Mucosa of rectum (tissue), 2 donors: ENCODE measurements at regions not wholly inside any gene's neighbourhood (a gene's known extent, or its start where the extent isn't known, plus 50 kb on each side); places are given as distances from the start of the nearest gene placed in this dataset.

ENCODE experiments used
- H3K27ac ChIP-seq, 2 donors: one replicate each; pipeline ENCODE4 v1.7.0; 2013; ENCODE audit warnings: inconsistent platforms in 2 of 2, low read depth in 2 of 2, low read length in 2 of 2
- H3K27me3 ChIP-seq, 2 donors: one replicate each; pipeline ENCODE4 v1.7.0; 2013; ENCODE audit warnings: low read length in 2 of 2; ENCODE audit not compliant: control insufficient read depth in 2 of 2, insufficient read depth in 2 of 2
- H3K36me3 ChIP-seq, 2 donors: one replicate each; pipeline ENCODE4 v1.7.0; 2013; ENCODE audit warnings: low read length in 2 of 2; ENCODE audit not compliant: control insufficient read depth in 2 of 2, insufficient read depth in 2 of 2
- H3K4me1 ChIP-seq, 2 donors: one replicate each; pipeline ENCODE4 v1.7.0; 2013; ENCODE audit warnings: low read length in 2 of 2, mild to moderate bottlenecking in 1 of 2; ENCODE audit not compliant: control insufficient read depth in 2 of 2, insufficient read depth in 2 of 2
- H3K4me3 ChIP-seq, 2 donors: one replicate each; pipeline ENCODE4 v1.7.0; 2013; ENCODE audit warnings: low read length in 2 of 2
- H3K9ac ChIP-seq, 2 donors: one replicate each; pipeline ENCODE4 v1.7.0; 2013; ENCODE audit warnings: low read length in 2 of 2, low read depth in 1 of 2, mild to moderate bottlenecking in 1 of 2
- H3K9me3 ChIP-seq, 2 donors: one replicate each; pipeline ENCODE4 v1.7.0; 2013; ENCODE audit warnings: low read length in 2 of 2; ENCODE audit not compliant: control insufficient read depth in 2 of 2
- donor health status: healthy.
- donor health status: Normal muscosa, but diverticular disease.

GRCh38 chr9:82331079-82331478 is 342.5 kb downstream of the SPATA31D1 start:
- H3K4me3 ChIP-seq = no peak overlapping the region
- no peaks in the 10 kb centered on the region for H3K36me3 ChIP-seq
- no peaks in the 10 kb centered on the region for H3K27me3 ChIP-seq
- no peak overlapping the region for H3K9ac ChIP-seq
- H3K4me1 ChIP-seq = no peaks in the 10 kb centered on the region
- H3K9me3 ChIP-seq = no peaks in the 10 kb centered on the region
- no peak overlapping the region for H3K27ac ChIP-seq

GRCh38 chr9:82332018-82332773 is 343.6 kb downstream of the SPATA31D1 start:
- H3K4me3 ChIP-seq = no peak overlapping the region
- H3K36me3 ChIP-seq = no peaks in the 10 kb centered on the region
- no peak overlapping the region for H3K27ac ChIP-seq
- no peaks in the 10 kb centered on the region for H3K9me3 ChIP-seq
- no peaks in the 10 kb centered on the region for H3K4me1 ChIP-seq
- H3K9ac ChIP-seq = no peak overlapping the region
- no peaks in the 10 kb centered on the region for H3K27me3 ChIP-seq

- Histone ChIP-seq H3K9ac (no peak overlapping the region), H3K36me3 (no peaks in the 10 kb centered on the region)
Measured at GRCh38 chr9:82332774-82333152, 344.2 kb downstream of the SPATA31D1 start.

GRCh38 chr9:82333671-82334070 is 345.1 kb downstream of the SPATA31D1 start:
- Histone ChIP-seq H3K9me3 (no peaks in the 10 kb centered on the region), H3K9ac (no peak overlapping the region), H3K27me3 (no peaks in the 10 kb centered on the region), H3K4me1 (no peaks in the 10 kb centered on the region), H3K36me3 (no peaks in the 10 kb centered on the region), H3K27ac (no peak overlapping the region), H3K4me3 (no peak overlapping the region)

More at GRCh38 chr9:82332774-82333152, 344.2 kb downstream of the SPATA31D1 start:
- Histone ChIP-seq H3K27me3 (no peaks in the 10 kb centered on the region), H3K9me3 (no peaks in the 10 kb centered on the region), H3K27ac (no peak overlapping the region), H3K4me1 (no peaks in the 10 kb centered on the region), H3K4me3 (no peak overlapping the region)

GRCh38 chr9:82334286-82334685 is 345.7 kb downstream of the SPATA31D1 start:
- Histone ChIP-seq H3K36me3 (no peaks in the 10 kb centered on the region), H3K4me1 (no peaks in the 10 kb centered on the region), H3K27me3 (no peaks in the 10 kb centered on the region), H3K9me3 (no peaks in the 10 kb centered on the region), H3K27ac (no peak overlapping the region), H3K4me3 (no peak overlapping the region), H3K9ac (no peak overlapping the region)

- Histone ChIP-seq H3K9me3 (no peaks in the 10 kb centered on the region), H3K4me1 (no peaks in the 10 kb centered on the region), H3K36me3 (no peaks in the 10 kb centered on the region), H3K27me3 (no peaks in the 10 kb centered on the region), H3K4me3 (no peak overlapping the region), H3K9ac (no peak overlapping the region), H3K27ac (no peak overlapping the region)
Measured at GRCh38 chr9:82337351-82337750, 348.8 kb downstream of the SPATA31D1 start.

- Histone ChIP-seq H3K4me1 (no peaks in the 10 kb centered on the region), H3K27ac (no peak overlapping the region), H3K36me3 (no peaks in the 10 kb centered on the region), H3K4me3 (no peak overlapping the region), H3K9ac (no peak overlapping the region), H3K27me3 (no peaks in the 10 kb centered on the region), H3K9me3 (peaks cover 0 to 7% of the 10 kb centered on the region in 2 donors)
Measured at GRCh38 chr9:82342046-82342445, 353.5 kb downstream of the SPATA31D1 start.

GRCh38 chr9:82346040-82346439 is 357.5 kb downstream of the SPATA31D1 start:
- H3K36me3 ChIP-seq = no peaks in the 10 kb centered on the region
- no peak overlapping the region for H3K27ac ChIP-seq
- H3K9me3 ChIP-seq = peaks cover 0 to 7% of the 10 kb centered on the region in 2 donors
- H3K4me3 ChIP-seq = no peak overlapping the region
- H3K27me3 ChIP-seq = no peaks in the 10 kb centered on the region
- no peak overlapping the region for H3K9ac ChIP-seq
- H3K4me1 ChIP-seq = no peaks in the 10 kb centered on the region

GRCh38 chr9:82353631-82354278 is 365.2 kb downstream of the SPATA31D1 start:
- Histone ChIP-seq H3K27me3 (no peaks in the 10 kb centered on the region), H3K36me3 (no peaks in the 10 kb centered on the region), H3K9me3 (no peaks in the 10 kb centered on the region), H3K27ac (no peak overlapping the region), H3K4me3 (no peak overlapping the region), H3K9ac (no peak overlapping the region), H3K4me1 (no peaks in the 10 kb centered on the region)

- Histone ChIP-seq H3K27ac (no peak overlapping the region), H3K9me3 (no peaks in the 10 kb centered on the region), H3K36me3 (no peaks in the 10 kb centered on the region), H3K27me3 (no peaks in the 10 kb centered on the region), H3K9ac (no peak overlapping the region), H3K4me3 (no peak overlapping the region), H3K4me1 (no peaks in the 10 kb centered on the region)
Measured at GRCh38 chr9:82354279-82354659, 365.7 kb downstream of the SPATA31D1 start.
